B cell (primary cell): ENCODE measurements at regions not wholly inside any gene's neighbourhood (a gene's known extent, or its start where the extent isn't known, plus 50 kb on each side); places are given as distances from the start of the nearest gene placed in this dataset.

Source experiments
- ATAC-seq: fragments of 200-7000 bp; cut with Tn5 transposase; one replicate; pipeline ENCODE4 v1.10.0; 2021; ENCODE audit warnings: low read depth, mild to moderate bottlenecking, moderate number of reproducible peaks, moderate library complexity
- CTCF ChIA-PET: fragments of 350-600 bp; sonication (Branson Sonifier 250); formaldehyde crosslinking; loops from one replicate; lab custom pipeline; 2021; ENCODE audit warnings: antibody characterized with exemption, inconsistent platforms; lab: Charles Lee
- POLR2A ChIA-PET: fragments of 350-600 bp; sonication (Branson Sonifier 250); formaldehyde crosslinking; loops from one replicate; lab custom pipeline; 2021; ENCODE audit warnings: antibody characterized with exemption; lab: Charles Lee
- DNase-seq: peaks from one replicate; pipeline ENCODE4 v3.0.0; 2013
- H2AFZ ChIP-seq: 2 replicates; pipeline ENCODE4 v1.6.1; 2012; ENCODE audit warnings: mild to moderate bottlenecking, low read depth, low read length; ENCODE audit not compliant: insufficient read depth, poor library complexity, severe bottlenecking
- H3K27ac ChIP-seq, 2 donors: 1 replicate in 1 of 2; 2 replicates in 1 of 2; pipeline ENCODE4 v1.5.1; 2012 to 2013; ENCODE audit warnings: low read length in 2 of 2, mild to moderate bottlenecking in 2 of 2, moderate library complexity in 1 of 2
- H3K27me3 ChIP-seq, 4 experiments: fragments of 200-600 bp in 1 of 4; sonication (generic) in 1 of 4; replicated peaks in 1 of 4; 1 replicate in 2 of 4; 2 replicates in 2 of 4; pipeline versions ENCODE4 v1.6.1 to v1.7.0; 2013 to 2016; ENCODE audit warnings: low read length in 3 of 4, mild to moderate bottlenecking in 2 of 4, mixed read lengths in 1 of 4, moderate library complexity in 1 of 4; ENCODE audit not compliant: insufficient read depth in 4 of 4, control insufficient read depth in 3 of 4; ENCODE audit errors: control extremely low read depth in 1 of 4
- H3K36me3 ChIP-seq, 2 experiments: replicated peaks in 1 of 2; 1 replicate in 1 of 2; 2 replicates in 1 of 2; pipeline versions ENCODE4 v1.6.1 to v1.7.1; 2013; ENCODE audit warnings: low read length in 1 of 2; ENCODE audit not compliant: insufficient read depth in 2 of 2, control insufficient read depth in 1 of 2; ENCODE audit errors: control extremely low read depth in 1 of 2, extremely low read depth in 1 of 2
- H3K4me1 ChIP-seq, 2 donors: fragments of 200-600 bp in 1 of 2; sonication (generic) in 1 of 2; 1 replicate in 1 of 2; 2 replicates in 1 of 2; pipeline versions ENCODE4 v1.5.1 to v1.6.1; 2013 to 2017; ENCODE audit warnings: low read length in 2 of 2; ENCODE audit not compliant: control insufficient read depth in 2 of 2, insufficient read depth in 2 of 2
- H3K4me2 ChIP-seq: replicated peaks from 2 replicates; pipeline ENCODE3; 2012; ENCODE audit warnings: mild to moderate bottlenecking, low read depth, low read length; ENCODE audit not compliant: poor library complexity, severe bottlenecking
- H3K4me3 ChIP-seq, 5 experiments: fragments of 200-600 bp in 1 of 5; sonication (generic) in 1 of 5; 1 replicate in 3 of 5; 2 replicates in 2 of 5; pipeline versions ENCODE4 v1.5.1 to v1.7.0; 2011 to 2016; ENCODE audit warnings: low read length in 4 of 5, mild to moderate bottlenecking in 4 of 5, low read depth in 2 of 5, control low read depth in 1 of 5, moderate library complexity in 1 of 5; ENCODE audit not compliant: insufficient read depth in 1 of 5; ENCODE audit errors: control extremely low read depth in 1 of 5, extremely low read depth in 1 of 5
- H3K79me2 ChIP-seq: fragments of 200-600 bp; sonication (generic); one replicate; pipeline ENCODE4 v1.6.0; 2016; ENCODE audit warnings: low read length; ENCODE audit not compliant: control insufficient read depth, insufficient read depth
- H3K9ac ChIP-seq: fragments of 200-600 bp; sonication (generic); 2 replicates; pipeline ENCODE4 v1.6.1; 2017; ENCODE audit warnings: mild to moderate bottlenecking, low read length, moderate library complexity
- H3K9me3 ChIP-seq, 3 donors: one replicate each; pipeline versions ENCODE4 v1.6.1 to v1.7.1; 2013; ENCODE audit warnings: low read length in 2 of 3; ENCODE audit not compliant: control insufficient read depth in 2 of 3, insufficient read depth in 1 of 3; ENCODE audit errors: control extremely low read depth in 1 of 3
- H4K20me1 ChIP-seq: 2 replicates; pipeline ENCODE4 v1.6.0; 2012; ENCODE audit warnings: mild to moderate bottlenecking, low read length; ENCODE audit not compliant: insufficient read depth, control insufficient read depth, poor library complexity, severe bottlenecking
- H3K27ac Mint-ChIP-seq: one replicate; pipeline ENCODE4 v1.8.0; 2021; ENCODE audit warnings: mixed read lengths
- H3K27me3 Mint-ChIP-seq: one replicate; pipeline ENCODE4 v1.8.0; 2021; ENCODE audit warnings: mixed read lengths
- H3K4me1 Mint-ChIP-seq: one replicate; pipeline ENCODE4 v1.8.0; 2021; ENCODE audit warnings: mixed read lengths
- H3K4me3 Mint-ChIP-seq: one replicate; pipeline ENCODE4 v1.8.0; 2021; ENCODE audit warnings: mixed read lengths
- H3K9me3 Mint-ChIP-seq: one replicate; pipeline ENCODE4 v1.8.0; 2022; ENCODE audit warnings: mixed read lengths; ENCODE audit not compliant: insufficient read depth
- CTCF ChIP-seq: fragments of 200-600 bp; IDR thresholded peaks from one replicate; pipeline ENCODE4 v1.8.0; 2022; ENCODE audit warnings: antibody characterized with exemption, mild to moderate bottlenecking
- EZH2 ChIP-seq: IDR thresholded peaks from 2 replicates; pipeline ENCODE4 v1.6.1; 2012; ENCODE audit warnings: borderline replicate concordance, low read depth, mild to moderate bottlenecking, moderate library complexity, low read length; ENCODE audit not compliant: insufficient read depth, poor library complexity, severe bottlenecking
- WGBS: methylation state at CpG from one replicate; pipeline ENCODE4 v1.1.5; 2013; ENCODE audit warnings: missing lambda C conversion rate; ENCODE audit not compliant: insufficient coverage; 5-methylcytosine and 5-hydroxymethylcytosine counted together
- intact Hi-C: fragments of 100-400 bp; cut with micrococcal nuclease; formaldehyde crosslinking; loops from one replicate; pipeline ENCODE4 v1.10.0; 2022

DNA sequence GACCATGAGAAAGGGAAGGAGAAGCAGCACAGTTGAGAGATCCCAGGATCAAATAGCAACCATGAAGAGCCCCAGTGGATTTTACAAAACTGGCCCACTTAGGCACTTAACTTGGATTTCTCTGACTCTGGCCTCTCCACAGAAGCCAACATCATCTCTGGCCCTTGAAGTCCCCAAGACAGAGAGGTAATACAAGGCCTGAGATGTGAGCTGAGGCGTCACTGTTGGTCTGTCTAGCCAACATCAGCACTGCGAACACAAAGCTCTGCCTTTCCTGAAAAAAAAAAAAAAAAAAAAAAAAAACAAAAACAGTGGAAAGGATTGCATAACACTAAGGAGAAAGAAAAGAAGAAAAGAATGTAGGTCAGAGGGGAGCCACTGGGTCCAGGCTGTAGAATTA is 378.3 kb downstream of the BRINP1 start:
- TF ChIP-seq CTCF (no peak), EZH2 (no peak)
- Mint-ChIP-seq H3K4me3 (no peak overlapping the region), H3K9me3 (no peaks in the 10 kb centered on the region), H3K27ac (no peak overlapping the region), H3K27me3 (no peaks in the 10 kb centered on the region), H3K4me1 (no peaks in the 10 kb centered on the region)
- ChIA-PET POLR2A (no interaction called here), CTCF (no interaction called here)
- Histone ChIP-seq H3K4me3 (no peak overlapping the region), H3K27ac (no peak overlapping the region), H3K79me2 (no peaks in the 10 kb centered on the region), H3K4me2 (no peak overlapping the region), H3K36me3 (no peaks in the 10 kb centered on the region), H3K27me3 (no peaks in the 10 kb centered on the region), H3K4me1 (no peaks in the 10 kb centered on the region), H2AFZ (no peak overlapping the region), H3K9me3 (no peaks in the 10 kb centered on the region), H4K20me1 (no peaks in the 10 kb centered on the region), H3K9ac (no peak overlapping the region)
- DNase-seq = no peak
- no peak for ATAC-seq
- intact Hi-C loops = no loop called here
- no CpG with 5 or more reads among the region's 2 CpGs for WGBS

DNA sequence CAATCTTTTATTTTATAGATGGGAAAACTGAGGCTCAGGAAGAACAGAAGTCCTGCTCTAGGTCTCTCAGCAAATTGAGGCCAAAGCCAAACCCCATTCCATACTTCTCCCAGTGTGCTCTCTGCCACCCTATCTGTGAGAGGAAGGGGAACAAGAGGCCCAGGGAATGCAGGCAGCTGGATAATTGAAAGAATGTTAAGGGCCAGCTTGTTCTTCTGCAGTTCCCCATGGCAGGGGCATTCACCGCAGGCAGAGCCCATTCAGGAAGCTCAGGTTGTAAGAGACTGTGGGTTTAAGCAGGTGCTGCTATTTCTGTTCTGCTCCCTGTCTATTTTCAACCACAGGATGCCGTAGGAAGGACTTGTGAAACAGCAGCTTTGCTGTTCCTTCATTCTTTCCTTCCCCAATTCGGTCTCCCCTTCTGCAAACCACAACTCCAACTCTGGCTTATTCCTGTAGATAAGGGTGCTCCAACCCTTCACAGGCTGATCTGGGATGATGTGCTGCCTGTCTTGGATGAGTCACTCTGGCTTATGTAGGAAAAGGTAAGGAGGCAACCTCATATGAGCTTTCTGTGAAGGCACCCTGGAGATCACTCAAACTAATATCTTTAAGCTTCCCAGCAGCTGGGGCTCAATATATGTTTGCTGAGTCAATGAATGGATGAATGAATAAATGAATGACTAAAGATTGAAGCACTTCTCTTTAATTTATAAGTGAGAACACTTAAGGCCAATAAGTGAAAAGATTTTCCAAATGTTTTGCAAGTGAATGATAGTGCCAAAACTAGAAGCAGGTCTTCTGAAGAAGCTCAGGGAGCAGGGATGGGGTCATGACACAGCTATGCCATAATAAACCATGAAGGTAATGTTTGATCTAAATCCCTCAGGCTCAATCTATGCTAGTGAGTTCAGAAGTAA is 377.6 kb downstream of the BRINP1 start:
- no peaks in the 10 kb centered on the region for H3K27me3 Mint-ChIP-seq
- no peak overlapping the region for H3K27ac Mint-ChIP-seq

More for the DNA sequence above, 377.6 kb downstream of the BRINP1 start:
- Histone ChIP-seq H4K20me1 (no peaks in the 10 kb centered on the region), H3K9ac (no peak overlapping the region), H3K79me2 (no peaks in the 10 kb centered on the region), H3K4me3 (no peak overlapping the region), H3K36me3 (no peaks in the 10 kb centered on the region), H3K9me3 (no peaks in the 10 kb centered on the region), H2AFZ (no peak overlapping the region), H3K27ac (no peak overlapping the region), H3K4me1 (no peaks in the 10 kb centered on the region), H3K4me2 (no peak overlapping the region), H3K27me3 (no peaks in the 10 kb centered on the region)
- no peak overlapping the region for H3K4me3 Mint-ChIP-seq
- intact Hi-C loops = no loop called here
- POLR2A ChIA-PET = no interaction called here
- TF ChIP-seq EZH2 (no peak), CTCF (no peak)
- DNase-seq (no peak), ATAC-seq (no peak)
- H3K4me1 Mint-ChIP-seq = no peaks in the 10 kb centered on the region
- CTCF ChIA-PET = no interaction called here
- no peaks in the 10 kb centered on the region for H3K9me3 Mint-ChIP-seq
- WGBS = no CpG with 5 or more reads among the region's 3 CpGs
